ENCODE measurements at regions not wholly inside any gene's neighbourhood (a gene's known extent, or its start where the extent isn't known, plus 50 kb on each side); places are given as distances from the start of the nearest gene placed in this dataset.
"Not testable (repeated sequence)": the region's sequence is repeated elsewhere in the genome, so short reads cannot be mapped to it uniquely, and the experiment has no call there.

DNA sequence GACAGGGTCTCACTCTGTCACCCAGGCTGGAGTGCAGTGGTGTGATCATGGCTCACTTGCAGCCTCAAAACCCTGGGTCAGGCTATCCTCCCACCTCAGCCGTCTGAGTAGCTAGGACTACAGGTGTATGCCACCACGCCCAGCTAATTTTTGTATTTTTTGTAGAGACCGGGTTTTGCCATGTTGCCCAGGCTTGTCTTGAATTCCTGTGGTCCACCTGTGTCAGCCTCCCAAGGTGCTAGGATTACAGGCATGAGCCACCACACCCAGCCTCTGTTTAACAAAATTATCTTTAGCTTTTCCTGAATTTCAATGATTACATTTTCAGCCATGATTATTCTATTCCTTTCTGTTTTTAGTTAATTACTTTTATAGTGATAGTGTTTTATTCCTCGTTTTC, 255.1 kb upstream of the MGAT5 start:
- H2BK120ac ChIP-seq (replicated peaks; ENCODE audit: low read depth, low read length); H4K91ac ChIP-seq (replicated peaks; ENCODE audit: insufficient read length, low read length); H3K79me2 ChIP-seq (ENCODE audit: control insufficient read depth in 1 of 2, insufficient read depth in 2 of 2, low read length in 2 of 2); H3K23ac ChIP-seq (ENCODE audit: insufficient read length); H2BK15ac ChIP-seq (ENCODE audit: low read length); H3K9me3 ChIP-seq (ENCODE audit: insufficient read depth in 2 of 2, low read depth in 1 of 2, low read length in 1 of 2); H3K18ac ChIP-seq (ENCODE audit: extremely low read depth, low read length); H3K36me3 ChIP-seq (ENCODE audit: control insufficient read depth in 2 of 4, insufficient read depth in 4 of 4, low read length in 3 of 4); H4K5ac ChIP-seq (ENCODE audit: insufficient read length, low read depth, low read length); H3K27me3 ChIP-seq (replicated peaks in 1 of 4; ENCODE audit: control insufficient read depth in 3 of 4, extremely low read depth in 1 of 4, insufficient read depth in 3 of 4, low read length in 3 of 4); H3K4ac ChIP-seq (replicated peaks; ENCODE audit: insufficient read length, low read depth, low read length); POLR2A ChIA-PET (ENCODE audit: partially characterized antibody); H4K8ac ChIP-seq (ENCODE audit: extremely low read depth, insufficient read depth, low read length); H3K4me2 ChIP-seq (ENCODE audit: insufficient read depth in 1 of 2, low read depth in 2 of 2, low read length in 2 of 2); H2AFZ ChIP-seq (ENCODE audit: low read length); H3K27ac ChIP-seq (ENCODE audit: low read depth, low read length); H3K9ac ChIP-seq (replicated peaks in 1 of 4; ENCODE audit: extremely low read depth in 1 of 4, low read depth in 3 of 4, low read length in 3 of 4); H3K14ac ChIP-seq (ENCODE audit: insufficient read length); H3K23me2 ChIP-seq (ENCODE audit: low read depth, low read length); DNase-seq (ENCODE audit: low read depth in 1 of 2, low spot score in 2 of 2); H2AK5ac ChIP-seq (ENCODE audit: low read depth, low read length); H3K4me3 ChIP-seq (ENCODE audit: extremely low read depth in 1 of 4, insufficient read depth in 2 of 4, low read depth in 3 of 4, low read length in 4 of 4); H2BK5ac ChIP-seq (ENCODE audit: low read depth, low read length); H3K4me1 ChIP-seq (replicated peaks in 1 of 4; ENCODE audit: control insufficient read depth in 3 of 4, insufficient read depth in 4 of 4, low read length in 3 of 4); H4K20me1 ChIP-seq (replicated peaks in 1 of 2; ENCODE audit: control insufficient read depth in 1 of 2, insufficient read depth in 2 of 2, low read length in 2 of 2); H2BK12ac ChIP-seq (ENCODE audit: low read depth, low read length); H3K56ac ChIP-seq (replicated peaks; ENCODE audit: insufficient read length, low read depth, low read length); FAIRE-seq; H3K79me1 ChIP-seq (ENCODE audit: low read depth, low read length); H2BK20ac ChIP-seq (ENCODE audit: low read length): not testable (repeated sequence)
- WGBS, 2 experiments (ENCODE audit: extremely low coverage in 1 of 2, insufficient coverage in 1 of 2, insufficient read length in 1 of 2, insufficient replicate concordance in 2 of 2, low coverage in 1 of 2, low lambda C conversion rate in 2 of 2, missing lambda C conversion rate in 1 of 2), result 93% methylated on average over 4 of the region's 4 CpGs; no CpG with 5 or more reads in 1 of the 2 experiments
- CTCF ChIA-PET (ENCODE audit: partially characterized antibody), result interaction anchor here (0.7 kb wide), 1 partner anchor 53 kb away, joined by 3 read pairs; no protein-coding TSS in a partner anchor

Measured in H1 (cell line).